GM11168 (cell line): ENCODE measurements at regions not wholly inside any gene's neighbourhood (a gene's known extent, or its start where the extent isn't known, plus 50 kb on each side); places are given as distances from the start of the nearest gene placed in this dataset.
"Not testable (repeated sequence)": the region's sequence is repeated elsewhere in the genome, so short reads cannot be mapped to it uniquely, and the experiment has no call there.

ENCODE experiments used
- in situ Hi-C: fragments of 300-500 bp; cut with MboI; formaldehyde crosslinking; loops from one replicate; pipeline ENCODE4 v1.12.0; 2022; ENCODE audit warnings: low sequenced_read_pairs; ENCODE audit not compliant: unreplicated experiment

- in situ Hi-C loops: no loop called here
Observed at GRCh38 chr2:215808194-215808593, 205.2 kb downstream of the MREG start.

- in situ Hi-C loops: no loop called here
Observed at GRCh38 chr2:215805493-215805892, 207.9 kb downstream of the MREG start.

GRCh38 chr2:215803150-215803549 is 210.2 kb downstream of the MREG start:
- in situ Hi-C loops: no loop called here

GRCh38 chr2:215799194-215799593 is 214.2 kb downstream of the MREG start:
- in situ Hi-C loops: no loop called here

- in situ Hi-C loops: no loop called here
Observed at GRCh38 chr2:215797676-215798075, 215.7 kb downstream of the MREG start.

- in situ Hi-C loops: no loop called here
Observed at GRCh38 chr2:215796140-215796855, 217.1 kb downstream of the MREG start.

GRCh38 chr2:215794829-215795546 is 218.4 kb downstream of the MREG start:
- in situ Hi-C loops: no loop called here

- in situ Hi-C loops: no loop called here
Observed at GRCh38 chr2:215793747-215794595, 219.4 kb downstream of the MREG start.

- in situ Hi-C loops: no loop called here
Observed at GRCh38 chr2:215791481-215791937, 221.8 kb downstream of the MREG start.

GRCh38 chr2:215790523-215791421 is 222.6 kb downstream of the MREG start:
- in situ Hi-C loops: no loop called here

- in situ Hi-C loops: no loop called here
Observed at GRCh38 chr2:215787565-215788178, 225.7 kb downstream of the MREG start.

GRCh38 chr2:215787025-215787424 is 226.3 kb downstream of the MREG start:
- in situ Hi-C loops: no loop called here

GRCh38 chr2:215784371-215784783 is 229.0 kb downstream of the MREG start:
- in situ Hi-C loops: no loop called here

GRCh38 chr2:215783640-215784039 is 229.7 kb downstream of the MREG start:
- in situ Hi-C loops: not testable (repeated sequence)

- in situ Hi-C loops: no loop called here
Observed at GRCh38 chr2:215782965-215783364, 230.4 kb downstream of the MREG start.

- in situ Hi-C loops: no loop called here
Observed at GRCh38 chr2:215782295-215782694, 231.1 kb downstream of the MREG start.

GRCh38 chr2:215780907-215781685 is 232.3 kb downstream of the MREG start:
- in situ Hi-C loops: no loop called here

GRCh38 chr2:215780313-215780712 is 233.0 kb downstream of the MREG start:
- in situ Hi-C loops: no loop called here

- in situ Hi-C loops: no loop called here
Observed at GRCh38 chr2:215779912-215780311, 233.4 kb downstream of the MREG start.
